H9 (cell line): ENCODE measurements at regions not wholly inside any gene's neighbourhood (a gene's known extent, or its start where the extent isn't known, plus 50 kb on each side); places are given as distances from the start of the nearest gene placed in this dataset.

Experiments used
- DNase-seq: peaks from one replicate; pipeline ENCODE4 v3.0.0-alpha.2; 2017
- H2AFZ ChIP-seq: one replicate; pipeline ENCODE4 v1.6.1; 2013; ENCODE audit warnings: mild to moderate bottlenecking, low read length, control low read depth, moderate library complexity
- H2AK5ac ChIP-seq: 2 replicates; pipeline ENCODE4 v1.6.1; 2013; ENCODE audit warnings: low read length, control low read depth, mixed read lengths; ENCODE audit not compliant: insufficient read length
- H2BK120ac ChIP-seq: one replicate; pipeline ENCODE4 v1.6.1; 2013; ENCODE audit warnings: low read depth, mild to moderate bottlenecking, low read length, control low read depth, inconsistent platforms; ENCODE audit not compliant: poor library complexity, severe bottlenecking
- H2BK12ac ChIP-seq: 2 replicates; pipeline ENCODE4 v1.6.1; 2013; ENCODE audit warnings: low read length, control low read depth, mixed read lengths, low read depth; ENCODE audit not compliant: insufficient read length
- H2BK15ac ChIP-seq: 2 replicates; pipeline ENCODE4 v1.6.1; 2013; ENCODE audit warnings: low read depth, low read length, control low read depth
- H2BK20ac ChIP-seq: one replicate; pipeline ENCODE4 v1.6.1; 2013; ENCODE audit warnings: low read depth, mild to moderate bottlenecking, low read length, control low read depth, inconsistent platforms; ENCODE audit not compliant: poor library complexity, severe bottlenecking
- H2BK5ac ChIP-seq: 2 replicates; pipeline ENCODE4 v1.6.1; 2013; ENCODE audit warnings: low read length, control low read depth, mixed read lengths; ENCODE audit not compliant: insufficient read length
- H3K14ac ChIP-seq: 2 replicates; pipeline ENCODE4 v1.6.1; 2013; ENCODE audit warnings: low read length, control low read depth; ENCODE audit not compliant: insufficient read depth
- H3K18ac ChIP-seq: 2 replicates; pipeline ENCODE4 v1.6.1; 2013; ENCODE audit warnings: low read depth, mild to moderate bottlenecking, mixed read lengths, low read length, control low read depth; ENCODE audit not compliant: insufficient read length
- H3K23ac ChIP-seq: 2 replicates; pipeline ENCODE4 v1.6.1; 2013; ENCODE audit warnings: low read length, control low read depth, mixed read lengths, low read depth; ENCODE audit not compliant: insufficient read length
- H3K23me2 ChIP-seq: 2 replicates; pipeline ENCODE4 v1.6.1; 2013; ENCODE audit warnings: low read depth, mild to moderate bottlenecking, mixed read lengths, low read length, control low read depth; ENCODE audit not compliant: insufficient read length, poor library complexity, severe bottlenecking
- H3K27ac ChIP-seq: 2 replicates; pipeline ENCODE4 v1.5.1; 2013; ENCODE audit warnings: low read length, control low read depth, mixed read lengths, low read depth; ENCODE audit not compliant: insufficient read length
- H3K27me3 ChIP-seq: 2 replicates; pipeline ENCODE4 v1.6.1; 2013; ENCODE audit warnings: low read length, control low read depth, inconsistent platforms; ENCODE audit not compliant: insufficient read depth
- H3K4ac ChIP-seq: 2 replicates; pipeline ENCODE4 v1.6.1; 2013; ENCODE audit warnings: low read depth, mild to moderate bottlenecking, control low read depth, inconsistent platforms, low read length, moderate library complexity
- H3K4me1 ChIP-seq: 2 replicates; pipeline ENCODE4 v1.6.1; 2013; ENCODE audit warnings: low read length, control low read depth, inconsistent platforms; ENCODE audit not compliant: insufficient read depth
- H3K4me2 ChIP-seq: 2 replicates; pipeline ENCODE4 v1.6.1; 2013; ENCODE audit warnings: low read length, control low read depth, mixed read lengths; ENCODE audit not compliant: insufficient read length, insufficient read depth
- H3K56ac ChIP-seq: 2 replicates; pipeline ENCODE4 v1.6.1; 2013; ENCODE audit warnings: low read depth, mild to moderate bottlenecking, mixed read lengths, low read length, control low read depth; ENCODE audit not compliant: insufficient read length
- H3K79me1 ChIP-seq: 2 replicates; pipeline ENCODE4 v1.6.1; 2013; ENCODE audit warnings: low read depth, mild to moderate bottlenecking, moderate library complexity, low read length, control low read depth, inconsistent platforms; ENCODE audit not compliant: insufficient read depth, poor library complexity, severe bottlenecking
- H3K79me2 ChIP-seq: 2 replicates; pipeline ENCODE4 v1.6.1; 2013; ENCODE audit warnings: low read length, control low read depth, inconsistent platforms; ENCODE audit not compliant: insufficient read depth
- H3K9ac ChIP-seq: 2 replicates; pipeline ENCODE4 v1.6.1; 2013; ENCODE audit warnings: low read length, control low read depth, mixed read lengths; ENCODE audit not compliant: insufficient read length; ENCODE audit errors: extremely low read depth
- H3K9me3 ChIP-seq: one replicate; pipeline ENCODE4 v1.6.1; 2013; ENCODE audit warnings: low read depth, low read length, inconsistent platforms; ENCODE audit not compliant: control insufficient read depth
- H3T11ph ChIP-seq: one replicate; pipeline ENCODE4 v1.6.1; 2013; ENCODE audit warnings: mild to moderate bottlenecking, low read length, control low read depth, inconsistent platforms
- H4K20me1 ChIP-seq: one replicate; pipeline ENCODE4 v1.6.1; 2013; ENCODE audit not compliant: control insufficient read depth, insufficient read length, insufficient read depth
- H4K5ac ChIP-seq: 2 replicates; pipeline ENCODE4 v1.6.1; 2013; ENCODE audit warnings: low read depth, mild to moderate bottlenecking, mixed read lengths, low read length, control low read depth; ENCODE audit not compliant: insufficient read length
- H4K8ac ChIP-seq: replicated peaks from 2 replicates; pipeline ENCODE4 v1.6.1; 2013; ENCODE audit warnings: low read length, control low read depth, mixed read lengths, low read depth; ENCODE audit not compliant: insufficient read length
- H4K91ac ChIP-seq: 2 replicates; pipeline ENCODE4 v1.6.1; 2013; ENCODE audit warnings: low read depth, mild to moderate bottlenecking, moderate library complexity, mixed read lengths, low read length, control low read depth; ENCODE audit not compliant: insufficient read length
- H3K27ac Mint-ChIP-seq, 3 experiments: 2 replicates in 2 of 3; 3 replicates in 1 of 3; pipeline ENCODE4 v1.8.0; 2020 to 2021; ENCODE audit warnings: mixed read lengths in 3 of 3, mild to moderate bottlenecking in 1 of 3, moderate library complexity in 1 of 3
- H3K27me3 Mint-ChIP-seq: 2 replicates; pipeline ENCODE4 v1.8.0; 2021; ENCODE audit warnings: low read depth, mild to moderate bottlenecking, moderate library complexity, mixed read lengths
- H3K36me3 Mint-ChIP-seq, 3 experiments: 2 replicates in 2 of 3; 3 replicates in 1 of 3; pipeline ENCODE4 v1.8.0; 2020 to 2021; ENCODE audit warnings: low read depth in 3 of 3, mixed read lengths in 3 of 3; ENCODE audit not compliant: insufficient read depth in 1 of 3
- H3K4me1 Mint-ChIP-seq, 2 experiments: 2 replicates each; pipeline ENCODE4 v1.8.0; 2020; ENCODE audit warnings: mixed read lengths in 2 of 2
- H3K4me3 Mint-ChIP-seq, 2 experiments: 2 replicates in 1 of 2; 3 replicates in 1 of 2; pipeline ENCODE4 v1.8.0; 2020 to 2021; ENCODE audit warnings: mild to moderate bottlenecking in 2 of 2, mixed read lengths in 2 of 2, moderate library complexity in 1 of 2
- H3K9me3 Mint-ChIP-seq, 2 experiments: 2 replicates in 1 of 2; 3 replicates in 1 of 2; pipeline ENCODE4 v1.8.0; 2020; ENCODE audit warnings: mild to moderate bottlenecking in 2 of 2, mixed read lengths in 2 of 2, moderate library complexity in 1 of 2
- WGBS: extraction: QIAGEN DNeasy Blood & Tissue Kit; methylation state at CpG from one replicate; pipeline ENCODE4 v1.1.7; 2013; ENCODE audit warnings: missing lambda C conversion rate, low lambda C conversion rate, mixed read lengths; ENCODE audit not compliant: insufficient read length; ENCODE audit errors: extremely low coverage; 5-methylcytosine and 5-hydroxymethylcytosine counted together
- TF ChIP-seq, protein P1 (sequence below): fragments of 200-600 bp; sonication (generic); conservative IDR thresholded peaks from 3 replicates; pipeline ENCODE4 v1.8.0; 2021; ENCODE audit warnings: antibody characterized with exemption, mild to moderate bottlenecking

DNA sequence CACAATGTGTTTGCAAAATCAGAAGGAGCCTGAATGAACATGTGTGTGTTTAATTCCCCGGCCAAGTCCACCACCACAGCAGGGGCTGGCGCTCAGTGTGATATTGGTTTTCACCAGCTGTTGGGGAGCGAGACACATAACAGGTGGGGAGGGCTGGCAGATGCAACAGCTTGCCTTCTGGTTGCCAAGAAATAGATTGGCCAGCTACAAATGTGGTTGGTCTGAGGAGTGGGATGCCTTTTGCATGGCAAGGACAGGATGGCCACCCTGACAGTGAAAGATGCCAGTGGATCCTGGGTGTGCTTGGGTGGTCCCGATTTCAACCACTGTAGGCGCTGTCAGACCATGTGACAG lies 292.5 kb upstream of the FZD8 start:
- Mint-ChIP-seq H3K36me3 (no peaks in the 10 kb centered on the region), H3K27ac (no peak overlapping the region), H3K9me3 (no peaks in the 10 kb centered on the region), H3K4me3 (no peak overlapping the region), H3K4me1 (peaks cover 8 to 11% of the 10 kb centered on the region in 2 experiments; a peak in 3 of 4 replicates), H3K27me3 (peaks cover 4% of the 10 kb centered on the region)
- Histone ChIP-seq H3K9me3 (no peaks in the 10 kb centered on the region), H3K79me2 (no peaks in the 10 kb centered on the region), H2BK15ac (no peak overlapping the region), H2AK5ac (no peak overlapping the region), H4K91ac (no peak overlapping the region), H3T11ph (no peak overlapping the region), H3K56ac (no peak overlapping the region), H2BK120ac (no peak overlapping the region), H2AFZ (no peak overlapping the region), H3K23me2 (no peaks in the 10 kb centered on the region), H3K14ac (no peak overlapping the region), H3K4me1 (no peaks in the 10 kb centered on the region; the same call in 1 of the 2 replicates), H3K79me1 (no peaks in the 10 kb centered on the region), H3K27ac (no peak overlapping the region), H4K8ac (no peak overlapping the region), H3K4ac (no peak overlapping the region), H4K5ac (no peak overlapping the region), H2BK12ac (no peak overlapping the region), H2BK20ac (no peak overlapping the region), H3K4me2 (no peak overlapping the region), H2BK5ac (no peak overlapping the region), H3K27me3 (no peaks in the 10 kb centered on the region), H4K20me1 (no peaks in the 10 kb centered on the region), H3K18ac (no peak overlapping the region), H3K23ac (no peak overlapping the region), H3K9ac (no peak overlapping the region)
- TF ChIP-seq, protein P1, sequence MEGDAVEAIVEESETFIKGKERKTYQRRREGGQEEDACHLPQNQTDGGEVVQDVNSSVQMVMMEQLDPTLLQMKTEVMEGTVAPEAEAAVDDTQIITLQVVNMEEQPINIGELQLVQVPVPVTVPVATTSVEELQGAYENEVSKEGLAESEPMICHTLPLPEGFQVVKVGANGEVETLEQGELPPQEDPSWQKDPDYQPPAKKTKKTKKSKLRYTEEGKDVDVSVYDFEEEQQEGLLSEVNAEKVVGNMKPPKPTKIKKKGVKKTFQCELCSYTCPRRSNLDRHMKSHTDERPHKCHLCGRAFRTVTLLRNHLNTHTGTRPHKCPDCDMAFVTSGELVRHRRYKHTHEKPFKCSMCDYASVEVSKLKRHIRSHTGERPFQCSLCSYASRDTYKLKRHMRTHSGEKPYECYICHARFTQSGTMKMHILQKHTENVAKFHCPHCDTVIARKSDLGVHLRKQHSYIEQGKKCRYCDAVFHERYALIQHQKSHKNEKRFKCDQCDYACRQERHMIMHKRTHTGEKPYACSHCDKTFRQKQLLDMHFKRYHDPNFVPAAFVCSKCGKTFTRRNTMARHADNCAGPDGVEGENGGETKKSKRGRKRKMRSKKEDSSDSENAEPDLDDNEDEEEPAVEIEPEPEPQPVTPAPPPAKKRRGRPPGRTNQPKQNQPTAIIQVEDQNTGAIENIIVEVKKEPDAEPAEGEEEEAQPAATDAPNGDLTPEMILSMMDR, result no peak
- WGBS, result no CpG with 5 or more reads among the region's 5 CpGs
- DNase-seq, result no peak
